K562 (cell line): ENCODE measurements at regions not wholly inside any gene's neighbourhood (a gene's known extent, or its start where the extent isn't known, plus 50 kb on each side); places are given as distances from the start of the nearest gene placed in this dataset.

ENCODE experiments used
- ARID2 ChIP-seq: fragments of 450-650 bp; IDR thresholded peaks from 2 replicates; pipeline ENCODE4 v1.6.1; 2017; ENCODE audit warnings: antibody characterized with exemption, mild to moderate bottlenecking
- BMI1 ChIP-seq: fragments of 150-350 bp; IDR thresholded peaks from 2 replicates; pipeline ENCODE4 v1.6.1; 2014; ENCODE audit warnings: low read length
- CREB1 ChIP-seq, 2 experiments: sonication (generic) in 1 of 2; formaldehyde crosslinking in 1 of 2; IDR thresholded peaks; 2 replicates each; pipeline versions ENCODE4 v1.6.1 to v1.8.0; 2012 to 2022; ENCODE audit warnings: inconsistent platforms in 1 of 2, mild to moderate bottlenecking in 1 of 2, missing genetic modification reagents in 1 of 2, moderate library complexity in 1 of 2
- FOXA1 ChIP-seq: fragments of 450-650 bp; IDR thresholded peaks from 2 replicates; pipeline ENCODE4 v1.6.1; 2016; ENCODE audit warnings: mild to moderate bottlenecking, borderline replicate concordance
- HNRNPL ChIP-seq: fragments of 200-400 bp; formaldehyde crosslinking; IDR thresholded peaks from 2 replicates; pipeline ENCODE4 v1.6.1; 2017; ENCODE audit warnings: low read depth, mild to moderate bottlenecking, low read length
- HNRNPUL1 ChIP-seq: fragments of 200-400 bp; formaldehyde crosslinking; IDR thresholded peaks from 2 replicates; pipeline ENCODE4 v1.6.1; 2017; ENCODE audit warnings: low read length
- MAFF ChIP-seq: IDR thresholded peaks from 2 replicates; pipeline ENCODE4 v1.6.1; 2012; ENCODE audit warnings: low read length, improper control_type of control experiment
- NCOA2 ChIP-seq, 2 experiments: fragments of 450-650 bp; IDR thresholded peaks; 2 replicates each; pipeline ENCODE4 v1.6.1; 2018; ENCODE audit warnings: mild to moderate bottlenecking in 2 of 2, moderate library complexity in 1 of 2; ENCODE audit not compliant: partially characterized antibody in 2 of 2
- SIN3A ChIP-seq, 2 experiments: fragments of 150-350 bp in 1 of 2; IDR thresholded peaks; 2 replicates each; pipeline ENCODE4 v1.6.1; 2011 to 2016; ENCODE audit warnings: borderline replicate concordance in 2 of 2, low read depth in 2 of 2, low read length in 2 of 2, mild to moderate bottlenecking in 2 of 2, moderate library complexity in 2 of 2; ENCODE audit not compliant: control insufficient read depth in 1 of 2
- STAG1 ChIP-seq: sonication (generic); formaldehyde crosslinking; IDR thresholded peaks from 2 replicates; pipeline ENCODE4 v1.5.0; 2020; ENCODE audit warnings: missing genetic modification reagents, borderline replicate concordance
- TRIM24 ChIP-seq, 2 experiments: fragments of 450-650 bp; IDR thresholded peaks; 2 replicates each; pipeline ENCODE4 v1.6.1; 2016
- ZKSCAN3 ChIP-seq: fragments of 250-450 bp; sonication (Bioruptor Pico); IDR thresholded peaks from 2 replicates; pipeline ENCODE4 v1.4.0; 2020
- TF ChIP-seq, protein P1 (sequence below), 3 experiments: IDR thresholded peaks in 2 of 3; conservative IDR thresholded peaks in 1 of 3; 2 replicates each; pipeline ENCODE4 v1.5.1; 2011 to 2012; ENCODE audit warnings: low read length in 3 of 3, mild to moderate bottlenecking in 3 of 3, control low read depth in 2 of 3, improper control_type of control experiment in 1 of 3, inconsistent platforms in 1 of 3, low read depth in 1 of 3, mixed read lengths in 1 of 3, moderate library complexity in 1 of 3; ENCODE audit not compliant: insufficient read depth in 2 of 3
- TF ChIP-seq, protein P2 (sequence below), 2 experiments: IDR thresholded peaks; 2 replicates each; pipeline ENCODE4 v1.6.1; 2012; ENCODE audit warnings: improper control_type of control experiment in 2 of 2, low read depth in 2 of 2, low read length in 2 of 2, borderline replicate concordance in 1 of 2

DNA sequence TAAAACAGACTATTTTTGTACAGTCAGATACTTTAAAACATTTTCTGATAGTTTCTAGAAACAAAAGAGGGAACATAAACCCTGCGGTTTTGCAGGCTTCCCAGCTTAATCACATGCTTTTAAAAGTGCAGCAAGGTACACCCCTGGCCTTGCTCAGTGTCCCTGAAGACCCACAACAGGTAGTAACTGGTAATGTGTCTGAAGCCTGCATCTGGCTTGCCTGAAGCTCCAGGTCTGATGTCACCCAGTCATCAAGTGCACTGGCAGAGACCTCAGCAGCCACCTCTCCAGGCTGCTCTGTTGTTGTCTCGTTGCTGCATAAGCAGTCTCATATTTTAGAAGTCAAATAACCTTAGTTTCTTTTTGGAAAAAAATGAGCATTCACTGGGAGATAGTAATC is 376.1 kb upstream of the MTPN start:
- TF ChIP-seq FOXA1 (no peak), NCOA2 (IDR thresholded peaks at IDR 0.05; ENCODE audit: partially characterized antibody in 2 of 2) (no peak), STAG1 (no peak), TRIM24 (IDR thresholded peaks at IDR 0.05) (no peak), SIN3A (IDR thresholded peaks at IDR 0.05; ENCODE audit: borderline replicate concordance in 2 of 2, control insufficient read depth in 1 of 2, low read depth in 2 of 2, low read length in 2 of 2) (no peak), HNRNPUL1 (no peak), HNRNPL (no peak), ZKSCAN3 (CRISPR knock-in tag) (no peak), MAFF (no peak), BMI1 (no peak), CREB1 (IDR thresholded peaks at IDR 0.05) (no peak), CREB1 (CRISPR knock-in tag; IDR thresholded peaks at IDR 0.05) (no peak), ARID2 (no peak)
- TF ChIP-seq, protein P1, sequence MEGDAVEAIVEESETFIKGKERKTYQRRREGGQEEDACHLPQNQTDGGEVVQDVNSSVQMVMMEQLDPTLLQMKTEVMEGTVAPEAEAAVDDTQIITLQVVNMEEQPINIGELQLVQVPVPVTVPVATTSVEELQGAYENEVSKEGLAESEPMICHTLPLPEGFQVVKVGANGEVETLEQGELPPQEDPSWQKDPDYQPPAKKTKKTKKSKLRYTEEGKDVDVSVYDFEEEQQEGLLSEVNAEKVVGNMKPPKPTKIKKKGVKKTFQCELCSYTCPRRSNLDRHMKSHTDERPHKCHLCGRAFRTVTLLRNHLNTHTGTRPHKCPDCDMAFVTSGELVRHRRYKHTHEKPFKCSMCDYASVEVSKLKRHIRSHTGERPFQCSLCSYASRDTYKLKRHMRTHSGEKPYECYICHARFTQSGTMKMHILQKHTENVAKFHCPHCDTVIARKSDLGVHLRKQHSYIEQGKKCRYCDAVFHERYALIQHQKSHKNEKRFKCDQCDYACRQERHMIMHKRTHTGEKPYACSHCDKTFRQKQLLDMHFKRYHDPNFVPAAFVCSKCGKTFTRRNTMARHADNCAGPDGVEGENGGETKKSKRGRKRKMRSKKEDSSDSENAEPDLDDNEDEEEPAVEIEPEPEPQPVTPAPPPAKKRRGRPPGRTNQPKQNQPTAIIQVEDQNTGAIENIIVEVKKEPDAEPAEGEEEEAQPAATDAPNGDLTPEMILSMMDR (IDR thresholded peaks at IDR 0.05 in 2 of 3, conservative IDR thresholded peaks at IDR 0.05 in 1 of 3; ENCODE audit: insufficient read depth in 2 of 3, low read depth in 1 of 3, low read length in 3 of 3): no peak
- TF ChIP-seq, protein P2, sequence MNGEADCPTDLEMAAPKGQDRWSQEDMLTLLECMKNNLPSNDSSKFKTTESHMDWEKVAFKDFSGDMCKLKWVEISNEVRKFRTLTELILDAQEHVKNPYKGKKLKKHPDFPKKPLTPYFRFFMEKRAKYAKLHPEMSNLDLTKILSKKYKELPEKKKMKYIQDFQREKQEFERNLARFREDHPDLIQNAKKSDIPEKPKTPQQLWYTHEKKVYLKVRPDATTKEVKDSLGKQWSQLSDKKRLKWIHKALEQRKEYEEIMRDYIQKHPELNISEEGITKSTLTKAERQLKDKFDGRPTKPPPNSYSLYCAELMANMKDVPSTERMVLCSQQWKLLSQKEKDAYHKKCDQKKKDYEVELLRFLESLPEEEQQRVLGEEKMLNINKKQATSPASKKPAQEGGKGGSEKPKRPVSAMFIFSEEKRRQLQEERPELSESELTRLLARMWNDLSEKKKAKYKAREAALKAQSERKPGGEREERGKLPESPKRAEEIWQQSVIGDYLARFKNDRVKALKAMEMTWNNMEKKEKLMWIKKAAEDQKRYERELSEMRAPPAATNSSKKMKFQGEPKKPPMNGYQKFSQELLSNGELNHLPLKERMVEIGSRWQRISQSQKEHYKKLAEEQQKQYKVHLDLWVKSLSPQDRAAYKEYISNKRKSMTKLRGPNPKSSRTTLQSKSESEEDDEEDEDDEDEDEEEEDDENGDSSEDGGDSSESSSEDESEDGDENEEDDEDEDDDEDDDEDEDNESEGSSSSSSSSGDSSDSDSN (IDR thresholded peaks at IDR 0.05; ENCODE audit: borderline replicate concordance in 1 of 2, low read depth in 2 of 2, low read length in 2 of 2): no peak
